ENCODE measurements at regions not wholly inside any gene's neighbourhood (a gene's known extent, or its start where the extent isn't known, plus 50 kb on each side); places are given as distances from the start of the nearest gene placed in this dataset.

- DNase-seq = no peak
These were observed 167.9 kb downstream of the HRH4 start for GRCh38 chr18:24628326-24628725.

DNA sequence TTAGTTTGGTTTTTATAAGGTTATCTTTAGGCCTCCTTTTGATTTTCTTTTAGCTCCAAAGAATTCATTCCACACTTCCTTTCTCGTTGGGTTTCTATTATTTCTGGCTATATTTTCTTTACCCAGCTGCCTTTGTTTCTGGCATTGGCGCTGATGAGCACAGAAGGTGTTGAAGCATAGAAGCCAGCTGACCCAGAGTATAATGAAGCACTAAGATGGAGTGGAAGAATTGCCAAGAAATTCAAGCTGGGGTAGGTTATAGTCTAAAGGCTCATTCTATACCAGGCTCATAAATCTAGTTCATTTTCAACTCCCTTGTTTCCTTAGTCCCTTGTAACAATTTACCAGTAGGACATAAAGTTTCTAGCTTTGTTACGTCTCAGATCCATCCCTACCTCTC, 169.5 kb downstream of the HRH4 start:
- DNase-seq = no peak

DNA sequence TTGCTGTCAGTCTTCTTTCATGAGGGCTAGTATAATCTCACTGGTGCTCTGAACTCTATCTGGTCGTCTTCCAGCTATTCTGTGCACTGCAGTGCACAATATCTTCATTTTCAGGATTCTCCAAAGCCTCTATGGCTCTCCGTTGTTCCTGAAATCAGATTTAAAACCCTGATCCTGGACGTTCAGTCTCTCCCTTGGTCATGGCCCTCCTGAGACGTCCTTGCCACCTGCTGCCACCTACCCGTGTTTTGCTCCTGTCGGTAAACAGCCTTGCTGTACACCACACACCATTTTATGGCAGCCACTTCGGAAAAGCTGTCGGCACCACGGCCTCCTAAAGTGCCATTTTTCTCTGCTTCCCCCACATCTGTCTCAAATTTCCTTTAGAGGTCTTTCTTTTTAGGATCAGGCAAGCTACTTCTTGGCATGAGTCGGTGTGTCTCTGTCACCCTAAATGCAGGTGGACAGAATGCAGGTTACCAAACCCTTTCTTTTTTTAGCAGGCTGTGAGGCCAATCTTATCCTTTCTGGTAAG, 170.0 kb downstream of the HRH4 start:
- no peak for DNase-seq

DNA sequence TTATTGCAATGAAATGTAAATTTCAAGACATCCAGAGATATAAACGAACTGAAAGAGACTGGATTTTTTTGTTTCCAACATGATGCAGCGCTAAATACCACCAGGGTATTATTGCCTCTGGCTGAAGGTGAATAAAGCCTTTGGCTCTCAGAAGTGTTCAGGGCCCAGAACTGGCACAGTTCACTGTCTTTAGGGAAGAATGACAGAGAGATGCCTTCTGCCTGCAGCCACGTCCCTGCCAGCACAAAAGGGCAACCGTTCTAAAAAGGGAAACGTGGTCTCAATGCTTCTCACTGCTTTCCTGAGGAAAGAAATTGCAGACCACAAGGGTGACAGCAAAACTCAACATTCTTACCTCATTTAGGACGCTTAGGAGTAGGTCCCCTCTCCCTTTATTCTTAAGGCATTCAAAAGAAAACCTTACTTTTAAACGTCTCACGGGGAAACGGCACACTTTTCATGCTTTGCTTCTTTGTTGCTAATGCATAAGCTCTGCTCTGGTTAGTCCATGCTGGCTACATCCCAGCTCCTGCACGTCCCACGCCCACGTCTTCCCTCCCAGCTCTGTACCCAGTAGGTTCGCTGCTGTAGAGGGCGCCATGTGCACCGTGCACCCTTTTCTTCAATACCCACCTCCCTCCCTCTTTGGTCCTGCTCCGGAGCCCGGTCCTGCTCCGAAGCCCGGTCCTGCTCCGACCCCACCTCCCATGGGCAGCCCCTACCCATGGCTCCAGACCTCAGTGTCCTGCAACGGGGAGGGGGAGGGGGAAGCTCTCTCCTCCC, 171.0 kb downstream of the HRH4 start:
- DNase-seq = no peak

DNA sequence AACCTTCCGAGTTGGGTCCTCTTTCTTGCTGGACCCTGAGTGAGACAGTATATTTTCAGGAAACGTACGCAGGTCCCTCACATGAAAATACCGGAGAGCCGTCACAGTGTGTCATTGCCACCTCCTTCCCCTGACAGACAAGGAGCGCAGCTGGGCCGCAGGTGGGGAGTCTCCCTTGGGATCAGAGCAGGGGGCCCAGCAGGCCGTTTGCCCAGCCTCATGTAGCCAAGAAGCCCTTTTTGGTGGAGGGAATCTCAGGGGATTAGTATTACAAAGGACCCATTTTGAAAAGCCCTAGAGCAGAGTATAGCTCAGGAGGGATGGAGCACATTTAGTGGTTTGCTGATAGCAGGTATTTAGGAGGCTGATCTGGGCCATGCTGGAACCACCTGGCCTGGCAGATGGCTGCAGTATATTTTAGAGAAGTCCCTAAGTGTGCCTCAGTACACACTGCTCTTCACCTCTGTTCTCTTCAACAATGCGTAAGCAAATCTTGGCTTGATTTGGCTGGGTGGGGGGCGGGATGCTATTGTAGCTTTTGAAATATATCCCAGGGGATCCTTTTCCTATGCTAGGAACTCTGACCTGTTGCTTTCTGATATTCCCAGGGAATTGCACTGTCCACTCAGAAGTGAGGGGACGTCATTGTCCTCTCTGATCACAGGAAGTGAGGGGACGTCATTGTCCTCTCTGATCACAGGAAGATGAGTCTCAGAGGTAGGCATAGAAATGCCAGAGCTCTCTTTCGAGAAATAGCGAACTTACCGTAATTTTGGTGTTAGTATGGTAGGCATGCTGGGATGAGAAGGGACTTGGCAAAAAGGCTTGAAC, 171.9 kb downstream of the HRH4 start:
- DNase-seq = no peak

DNA sequence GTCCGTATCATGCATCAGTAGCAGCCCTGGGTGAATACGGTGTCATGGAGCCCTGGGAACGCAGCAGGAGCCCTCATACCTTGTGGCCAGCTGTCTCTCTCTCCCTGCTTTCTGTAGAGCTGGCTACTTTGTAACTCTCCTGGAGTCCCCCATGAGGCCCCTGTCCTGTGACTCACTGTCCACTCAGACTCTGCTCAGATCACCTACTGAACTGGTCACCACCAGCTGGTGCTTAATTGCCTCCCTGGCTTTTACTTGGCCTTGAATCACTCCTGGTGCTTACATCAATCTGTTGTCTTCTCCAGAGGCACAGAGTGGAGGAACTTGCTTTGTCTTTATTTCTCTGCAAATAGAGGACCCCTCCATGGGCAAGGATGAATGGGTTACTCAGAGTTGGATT, 172.7 kb downstream of the HRH4 start:
- no peak for DNase-seq

GRCh38 chr18:24649571-24649970, 189.1 kb downstream of the HRH4 start:
- no peak for DNase-seq

DNA sequence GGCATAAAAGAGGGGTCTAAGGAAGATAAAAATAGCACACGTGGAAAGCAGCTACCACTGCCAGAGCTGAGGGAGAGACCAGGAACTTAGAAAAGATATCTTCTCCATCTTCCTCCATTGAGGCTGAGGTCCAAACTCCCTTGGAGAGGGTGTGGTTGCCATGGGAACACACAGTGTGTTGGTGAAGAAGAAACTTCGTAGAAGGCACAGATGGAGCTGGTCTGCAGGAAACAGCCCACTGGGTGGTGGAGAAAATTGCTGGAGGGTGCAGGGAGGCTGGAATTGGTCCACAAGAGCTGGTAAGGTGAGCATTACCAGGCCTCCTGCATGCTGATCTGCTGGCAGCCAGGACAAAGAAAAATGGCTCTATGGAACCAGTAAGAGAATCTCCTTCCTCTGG, 191.0 kb downstream of the HRH4 start:
- DNase-seq = no peak

GRCh38 chr18:24656050-24656449, 195.6 kb downstream of the HRH4 start:
- no peak for DNase-seq

GRCh38 chr18:24656551-24657443, 196.4 kb downstream of the HRH4 start:
- DNase-seq = no peak

DNA sequence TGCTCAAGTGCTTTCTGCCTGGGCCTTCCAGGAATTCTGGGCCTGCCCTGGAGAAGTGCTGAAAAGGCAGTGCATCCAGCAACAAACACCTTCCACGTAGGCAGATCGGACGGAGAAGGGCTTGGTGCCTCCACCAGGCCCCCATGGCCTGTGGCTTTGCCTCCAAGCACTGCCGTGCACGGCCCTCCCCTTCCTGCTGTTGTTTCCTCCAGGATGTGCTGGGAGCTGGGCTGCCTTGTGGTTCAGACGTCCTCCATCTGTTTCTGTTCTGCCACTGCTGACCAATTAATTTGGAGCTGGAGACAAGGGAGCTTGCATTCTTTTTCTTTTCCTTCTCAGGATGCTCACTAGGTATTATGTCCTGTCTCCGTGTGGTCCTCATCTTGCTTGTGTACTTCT, 197.0 kb downstream of the HRH4 start:
- DNase-seq = no peak

DNA sequence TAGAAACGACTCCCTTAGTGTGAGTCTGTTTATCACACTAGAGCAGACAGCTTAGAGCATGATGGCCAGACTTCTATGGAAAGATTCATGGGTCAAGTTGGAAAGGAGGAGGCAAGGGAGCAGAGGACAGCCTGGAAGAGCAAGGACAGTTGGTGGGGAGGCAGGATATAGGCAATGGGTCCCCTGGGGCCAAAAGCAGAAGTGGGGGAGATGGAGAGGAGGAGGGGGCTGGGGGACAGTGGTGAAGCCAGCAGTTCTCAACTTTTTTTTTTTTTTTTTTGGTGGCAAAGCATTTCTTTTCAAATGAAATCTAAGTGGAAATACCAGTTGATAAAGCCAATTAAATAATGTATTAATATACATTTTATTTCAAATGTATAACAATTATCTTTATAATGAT, 197.9 kb downstream of the HRH4 start:
- no peak for DNase-seq

- DNase-seq = no peak
These were observed 199.6 kb downstream of the HRH4 start for GRCh38 chr18:24659827-24660720.

GRCh38 chr18:24660956-24661355, 200.5 kb downstream of the HRH4 start:
- no peak for DNase-seq

- DNase-seq = no peak
These were observed 202.0 kb downstream of the HRH4 start for GRCh38 chr18:24662412-24662821.

DNA sequence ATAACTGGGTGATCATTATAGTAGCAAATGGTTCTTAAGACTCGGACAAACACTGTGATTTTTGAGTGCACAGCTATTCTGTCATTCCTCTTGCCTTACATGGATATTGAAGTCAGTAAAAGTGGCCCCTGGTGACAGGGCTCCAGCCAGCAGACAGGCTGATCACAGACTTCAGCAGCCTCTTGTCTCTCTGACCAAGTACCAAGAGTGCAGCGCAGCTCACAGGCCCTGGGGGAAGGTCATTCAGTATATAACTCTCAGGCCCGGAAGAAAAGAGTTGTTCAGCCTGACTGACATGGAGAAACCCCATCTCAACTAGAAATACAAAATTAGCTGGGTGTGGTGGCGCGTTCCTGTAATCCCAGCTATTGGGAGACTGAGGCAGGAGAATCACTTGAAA, 202.6 kb downstream of the HRH4 start:
- DNase-seq = no peak

DNA sequence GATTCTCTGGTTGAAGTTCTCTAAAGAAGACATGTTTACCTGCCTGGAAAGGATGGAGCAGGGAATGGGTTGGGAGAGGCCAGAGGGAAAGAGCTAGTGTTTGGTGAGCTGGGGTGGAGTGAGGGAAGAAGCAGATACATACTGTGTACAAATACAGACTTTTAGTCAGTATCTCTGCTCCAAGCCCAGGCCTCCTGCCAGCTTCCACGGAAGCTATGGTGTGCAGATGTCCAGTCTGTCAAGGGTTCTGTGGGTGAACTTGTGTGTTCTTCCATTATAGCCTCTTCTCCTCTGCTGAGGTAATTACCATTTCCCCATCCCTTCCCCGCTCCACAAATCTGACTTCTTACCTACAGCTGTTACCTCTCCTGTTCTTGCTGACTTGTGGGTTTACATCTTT, 208.6 kb downstream of the HRH4 start:
- DNase-seq = no peak

GRCh38 chr18:24669502-24669901, 209.1 kb downstream of the HRH4 start:
- DNase-seq = no peak

- no peak for DNase-seq
These were observed 211.9 kb downstream of the HRH4 start for GRCh38 chr18:24672165-24672941.

DNA sequence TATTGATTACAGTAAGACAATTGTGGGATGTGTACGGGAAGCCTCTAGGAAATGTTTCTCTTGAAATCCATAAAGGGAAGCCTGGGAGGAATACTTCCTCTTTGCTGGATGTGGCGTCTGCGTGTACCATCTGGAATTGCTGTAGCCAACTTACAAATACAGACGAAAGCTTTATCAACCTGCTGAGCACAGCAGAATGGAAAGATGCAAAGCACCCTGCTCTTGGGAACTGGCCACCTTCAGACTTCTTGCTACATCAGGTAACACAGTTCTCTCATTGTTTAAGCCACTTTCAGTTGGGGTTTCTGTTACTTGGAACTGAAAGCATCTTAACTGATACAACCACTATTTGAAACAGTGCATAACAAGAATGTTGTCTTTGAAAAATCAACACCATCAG, 213.8 kb downstream of the HRH4 start:
- no peak for DNase-seq

DNA sequence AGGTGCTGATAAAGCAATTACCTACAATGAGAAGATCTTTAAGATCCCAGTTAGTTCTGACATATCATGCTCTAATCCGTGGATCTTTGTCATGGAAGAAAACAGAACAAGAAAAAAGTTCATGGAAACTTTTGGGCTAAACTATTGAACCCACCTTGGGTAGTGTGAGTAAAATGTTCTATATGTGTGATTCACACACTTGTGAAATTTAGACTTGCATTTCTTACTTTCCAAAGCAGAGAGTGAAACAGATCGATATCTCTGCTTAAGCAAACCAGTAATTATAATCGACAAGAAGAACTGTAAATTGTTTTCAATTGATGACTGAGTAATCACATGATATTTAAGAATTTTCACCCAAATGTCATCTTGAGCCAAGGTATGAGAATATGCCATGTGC, 214.2 kb downstream of the HRH4 start:
- no peak for DNase-seq

All from effector CD8-positive, alpha-beta T cell (primary cell).